IMR-90 (cell line): ENCODE measurements at regions not wholly inside any gene's neighbourhood (a gene's known extent, or its start where the extent isn't known, plus 50 kb on each side); places are given as distances from the start of the nearest gene placed in this dataset.

ENCODE experiments used
- ATAC-seq: fragments of 200-7000 bp; cut with Tn5 transposase; 2 replicates; pipeline ENCODE4 v1.9.1; 2020; ENCODE audit warnings: low read depth, mild to moderate bottlenecking, moderate library complexity
- BruUV-seq: library from RNA; stranded (reverse); fragments of 400-500 nt; replicated peaks from 2 replicates; lab custom pipeline; 2021; lab: Mats Ljungman, UMichigan
- CTCF ChIA-PET: fragments of 300-600 bp; formaldehyde crosslinking; extraction: SDS; loops from one replicate; lab custom pipeline; 2021; ENCODE audit warnings: antibody characterized with exemption; lab: Yijun Ruan, JAX
- POLR2A ChIA-PET: fragments of 300-600 bp; sonication (Branson Sonifier 250); formaldehyde crosslinking; loops from one replicate; lab custom pipeline; 2022; ENCODE audit warnings: antibody characterized with exemption; ENCODE audit not compliant: unreplicated experiment; lab: Charles Lee
- DNase-seq: peaks from one replicate; pipeline ENCODE4 v3.0.0; 2013
- H2AFZ ChIP-seq: replicated peaks from 2 replicates; pipeline ENCODE3; 2013; ENCODE audit warnings: low read length, mild to moderate bottlenecking; ENCODE audit not compliant: poor library complexity
- H2AK5ac ChIP-seq: 2 replicates; pipeline ENCODE4 v1.6.1; 2013; ENCODE audit warnings: low read depth, low read length, inconsistent platforms
- H2AK9ac ChIP-seq: replicated peaks from 2 replicates; pipeline ENCODE3; 2013; ENCODE audit warnings: mild to moderate bottlenecking, low read depth, low read length, moderate library complexity; ENCODE audit not compliant: poor library complexity
- H2BK120ac ChIP-seq: 2 replicates; pipeline ENCODE4 v1.6.1; 2013; ENCODE audit warnings: low read depth, low read length, inconsistent platforms
- H2BK15ac ChIP-seq: 3 replicates; pipeline ENCODE4 v1.6.1; 2013; ENCODE audit warnings: low read depth, low read length, inconsistent platforms
- H2BK20ac ChIP-seq: 2 replicates; pipeline ENCODE4 v1.6.1; 2013; ENCODE audit warnings: low read depth, mild to moderate bottlenecking, inconsistent platforms, low read length, moderate library complexity
- H2BK5ac ChIP-seq: 2 replicates; pipeline ENCODE4 v1.6.1; 2013; ENCODE audit warnings: mild to moderate bottlenecking, low read depth, low read length, inconsistent platforms; ENCODE audit not compliant: poor library complexity, severe bottlenecking
- H3K14ac ChIP-seq: replicated peaks from 2 replicates; pipeline ENCODE4 v1.6.1; 2013; ENCODE audit warnings: low read depth, low read length, inconsistent platforms
- H3K18ac ChIP-seq: 2 replicates; pipeline ENCODE4 v1.6.1; 2013; ENCODE audit warnings: low read depth, low read length, control low read depth
- H3K23ac ChIP-seq: 2 replicates; pipeline ENCODE4 v1.6.1; 2013; ENCODE audit warnings: low read depth, low read length, inconsistent platforms
- H3K27ac ChIP-seq: 2 replicates; pipeline ENCODE4 v1.5.1; 2013; ENCODE audit warnings: mild to moderate bottlenecking, control low read depth, low read length; ENCODE audit not compliant: insufficient read depth
- H3K27me3 ChIP-seq: 2 replicates; pipeline ENCODE4 v1.6.1; 2013; ENCODE audit warnings: low read length; ENCODE audit not compliant: control insufficient read depth, insufficient read depth
- H3K36me3 ChIP-seq: 2 replicates; pipeline ENCODE4 v1.6.1; 2013; ENCODE audit warnings: low read length, mixed read lengths; ENCODE audit not compliant: control insufficient read depth, insufficient read depth
- H3K4ac ChIP-seq: 2 replicates; pipeline ENCODE4 v1.6.1; 2013; ENCODE audit warnings: low read depth, low read length, inconsistent platforms
- H3K4me1 ChIP-seq: 2 replicates; pipeline ENCODE4 v1.6.1; 2013; ENCODE audit warnings: low read length, mixed read lengths; ENCODE audit not compliant: control insufficient read depth, insufficient read depth
- H3K4me2 ChIP-seq: 2 replicates; pipeline ENCODE4 v1.6.1; 2013; ENCODE audit warnings: low read depth, mild to moderate bottlenecking, control low read depth, low read length, moderate library complexity
- H3K4me3 ChIP-seq: 2 replicates; pipeline ENCODE4 v1.5.1; 2013; ENCODE audit warnings: low read depth, mild to moderate bottlenecking, control low read depth, low read length, moderate library complexity; ENCODE audit not compliant: insufficient read depth
- H3K56ac ChIP-seq: 2 replicates; pipeline ENCODE4 v1.6.1; 2013; ENCODE audit warnings: low read length, inconsistent platforms; ENCODE audit not compliant: insufficient read depth; ENCODE audit errors: extremely low read depth
- H3K79me1 ChIP-seq, 2 experiments: 2 replicates each; pipeline ENCODE4 v1.6.1; 2013; ENCODE audit warnings: low read length in 2 of 2, inconsistent platforms in 1 of 2, low read depth in 1 of 2
- H3K9ac ChIP-seq: 2 replicates; pipeline ENCODE4 v1.6.1; 2013; ENCODE audit warnings: low read depth, low read length, control low read depth
- H3K9me1 ChIP-seq: 2 replicates; pipeline ENCODE4 v1.6.1; 2013; ENCODE audit warnings: low read length, inconsistent platforms; ENCODE audit not compliant: insufficient read depth
- H3K9me3 ChIP-seq: 2 replicates; pipeline ENCODE4 v1.6.1; 2013; ENCODE audit warnings: low read length; ENCODE audit not compliant: control insufficient read depth, insufficient read depth
- H4K20me1 ChIP-seq: 2 replicates; pipeline ENCODE4 v1.6.1; 2013; ENCODE audit warnings: low read length, inconsistent platforms; ENCODE audit not compliant: insufficient read depth
- H4K5ac ChIP-seq: 2 replicates; pipeline ENCODE4 v1.6.1; 2013; ENCODE audit warnings: mild to moderate bottlenecking, low read depth, low read length, control low read depth
- H4K8ac ChIP-seq, 2 experiments: 2 replicates each; pipeline ENCODE4 v1.6.1; 2013; ENCODE audit warnings: low read depth in 2 of 2, low read length in 2 of 2, control low read depth in 1 of 2, inconsistent platforms in 1 of 2
- H4K91ac ChIP-seq: 2 replicates; pipeline ENCODE4 v1.6.1; 2013; ENCODE audit warnings: low read depth, low read length, inconsistent platforms; ENCODE audit not compliant: insufficient read depth
- BHLHE40 ChIP-seq: fragments of 150-350 bp; IDR thresholded peaks from 2 replicates; pipeline ENCODE4 v1.6.1; 2016; ENCODE audit warnings: mild to moderate bottlenecking, low read depth, low read length
- CHD1 ChIP-seq: IDR thresholded peaks from 2 replicates; pipeline ENCODE4 v1.6.1; 2012; ENCODE audit warnings: low read depth, low read length, improper control_type of control experiment
- CTCF ChIP-seq: conservative IDR thresholded peaks from 2 replicates; pipeline ENCODE4 v1.5.1; 2012; ENCODE audit warnings: mild to moderate bottlenecking, low read depth, low read length, improper control_type of control experiment
- ELK1 ChIP-seq: fragments of 150-350 bp; IDR thresholded peaks from 2 replicates; pipeline ENCODE4 v1.6.1; 2016; ENCODE audit warnings: low read depth, mild to moderate bottlenecking, low read length, moderate library complexity, borderline replicate concordance
- FOS ChIP-seq: fragments of 150-350 bp; IDR thresholded peaks from 2 replicates; pipeline ENCODE4 v1.6.1; 2016; ENCODE audit warnings: low read depth, low read length
- MAFK ChIP-seq: IDR thresholded peaks from 2 replicates; pipeline ENCODE4 v1.6.1; 2012; ENCODE audit warnings: low read depth, low read length, improper control_type of control experiment
- MXI1 ChIP-seq: IDR thresholded peaks from 2 replicates; pipeline ENCODE4 v1.6.1; 2012; ENCODE audit warnings: low read depth, mild to moderate bottlenecking, low read length, moderate library complexity, borderline replicate concordance
- NFE2L2 ChIP-seq: fragments of 150-350 bp; IDR thresholded peaks from 2 replicates; pipeline ENCODE4 v1.6.1; 2016; ENCODE audit warnings: low read depth, mild to moderate bottlenecking, low read length
- RAD21 ChIP-seq: IDR thresholded peaks from 2 replicates; pipeline ENCODE4 v1.6.1; 2012; ENCODE audit warnings: low read length, improper control_type of control experiment
- RCOR1 ChIP-seq: IDR thresholded peaks from 2 replicates; pipeline ENCODE4 v1.6.1; 2012; ENCODE audit warnings: mild to moderate bottlenecking, low read length, improper control_type of control experiment; ENCODE audit not compliant: insufficient replicate concordance
- SMC3 ChIP-seq: fragments of 150-350 bp; IDR thresholded peaks from 2 replicates; pipeline ENCODE4 v1.6.1; 2016; ENCODE audit warnings: low read depth, mild to moderate bottlenecking, antibody characterized with exemption, low read length, moderate library complexity
- USF2 ChIP-seq: fragments of 150-350 bp; IDR thresholded peaks from 2 replicates; pipeline ENCODE4 v1.6.1; 2017; ENCODE audit warnings: mild to moderate bottlenecking, antibody characterized with exemption, low read length, low read depth
- WGBS, 2 experiments: methylation state at CpG; one replicate each; pipeline versions ENCODE4 v1.1.5 to v1.1.7; 2013; ENCODE audit warnings: missing lambda C conversion rate in 2 of 2; ENCODE audit not compliant: insufficient read length in 1 of 2; ENCODE audit errors: extremely low coverage in 2 of 2; 5-methylcytosine and 5-hydroxymethylcytosine counted together
- dilution Hi-C: fragments of 300-500 bp; cut with HindIII; formaldehyde crosslinking; loops from one replicate; pipeline ENCODE4 v1.14.3; 2018; ENCODE audit warnings: low sequenced_read_pairs; ENCODE audit not compliant: unreplicated experiment
- in situ Hi-C: fragments of 300-500 bp; cut with MboI; formaldehyde crosslinking; loops from 3 replicates; pipeline ENCODE4 v1.14.3; 2019; ENCODE audit warnings: low sequenced_read_pairs, inconsistent platforms, mixed read lengths
- intact Hi-C: fragments of 100-400 bp; cut with micrococcal nuclease; formaldehyde crosslinking; loops from 2 replicates; pipeline ENCODE4 v1.10.0; 2022

- peak overlapping the region; percentile 81 for H2BK20ac ChIP-seq
- no peak overlapping the region for H2AK9ac ChIP-seq
- H2AFZ ChIP-seq: no peak overlapping the region
- H2BK5ac ChIP-seq: no peak overlapping the region
- peak overlapping the region in 1 of 2 experiments; percentile 39; a peak in 1 of 4 replicates for H4K8ac ChIP-seq
- no peak overlapping the region for H3K14ac ChIP-seq
- ChIA-PET CTCF (no interaction called here), POLR2A (no interaction called here)
- H3K4me3 ChIP-seq: no peak overlapping the region
- H4K20me1 ChIP-seq: no peaks in the 10 kb centered on the region
- no peak overlapping the region for H4K91ac ChIP-seq
- peak overlapping the region; percentile 73; the same call in 1 of the 2 replicates for H3K4ac ChIP-seq
- no peaks in the 10 kb centered on the region for H3K9me3 ChIP-seq
- no peak overlapping the region for H3K56ac ChIP-seq
- no peak overlapping the region for H3K18ac ChIP-seq
- H3K9ac ChIP-seq: no peak overlapping the region
- H3K23ac ChIP-seq: no peak overlapping the region
- no peaks in the 10 kb centered on the region; the same call in 1 of the 2 replicates for H3K9me1 ChIP-seq
- ATAC-seq (no peak), DNase-seq (no peak)
- no peak for TF ChIP-seq MAFK
- no peak for TF ChIP-seq RCOR1
- no peak for TF ChIP-seq ELK1
- TF ChIP-seq CHD1: no peak
- TF ChIP-seq MXI1: no peak
- TF ChIP-seq CTCF: no peak
- TF ChIP-seq USF2: no peak
- no peak for TF ChIP-seq RAD21
- TF ChIP-seq NFE2L2: no peak
- no peak for TF ChIP-seq BHLHE40
- TF ChIP-seq FOS: no peak
- no peak for TF ChIP-seq SMC3
- no peak overlapping the region for H2BK15ac ChIP-seq
- H4K5ac ChIP-seq: no peak overlapping the region
- no peaks in the 10 kb centered on the region for H3K79me1 ChIP-seq
- 0 out of 2 replicates have a peak overlapping the region, but pooled peaks have one; percentile 90 for H2AK5ac ChIP-seq
- intact Hi-C loops: no loop called here
- no peak overlapping the region for H3K27ac ChIP-seq
- 80% methylated on average over 1 of the region's 1 CpG; no CpG with 5 or more reads in 1 of the 2 experiments for WGBS, 2 experiments
- no peaks in the 10 kb centered on the region for H3K27me3 ChIP-seq
- no peaks in the 10 kb centered on the region for H3K36me3 ChIP-seq
- peak overlapping the region; percentile 52; the same call in 1 of the 2 replicates for H2BK120ac ChIP-seq
- H3K4me2 ChIP-seq: no peak overlapping the region
- in situ Hi-C loops: no loop called here
- H3K4me1 ChIP-seq: peaks cover 5% of the 10 kb centered on the region; the same call in 1 of the 2 replicates
- dilution Hi-C loops: no loop called here
- no TSS peak for BruUV-seq
Measured at GRCh38 chr6:100307561-100307960, 157.2 kb downstream of the SIM1 start.
